GM23248 (cell line): ENCODE measurements at regions not wholly inside any gene's neighbourhood (a gene's known extent, or its start where the extent isn't known, plus 50 kb on each side); places are given as distances from the start of the nearest gene placed in this dataset.

Source experiments
- EZH2 ChIP-seq: fragments of 200-600 bp; sonication (generic); IDR thresholded peaks from 2 replicates; pipeline ENCODE4 v1.6.1; 2018; ENCODE audit warnings: antibody characterized with exemption, mild to moderate bottlenecking; ENCODE audit not compliant: insufficient read depth, poor library complexity, severe bottlenecking
- EZH2phosphoT487 ChIP-seq: fragments of 200-600 bp; sonication (generic); IDR thresholded peaks from 2 replicates; pipeline ENCODE4 v1.6.1; 2018; ENCODE audit warnings: antibody characterized with exemption, moderate library complexity, mild to moderate bottlenecking, low read depth; ENCODE audit not compliant: insufficient read depth

- TF ChIP-seq EZH2 (no peak), EZH2phosphoT487 (no peak)
These were observed 72.3 kb downstream of the LINC00237 start for GRCh38 chr20:21033817-21034216.
